ENCODE measurements at regions not wholly inside any gene's neighbourhood (a gene's known extent, or its start where the extent isn't known, plus 50 kb on each side); places are given as distances from the start of the nearest gene placed in this dataset.
"Not testable (repeated sequence)": the region's sequence is repeated elsewhere in the genome, so short reads cannot be mapped to it uniquely, and the experiment has no call there.

- peak; percentile 86 for DNase-seq (ENCODE audit: low read depth)
- in situ Hi-C loops (cut with HindIII; ENCODE audit: low sequenced_read_pairs) = no loop called here
- TF ChIP-seq CTCF (IDR thresholded peaks at IDR 0.05; ENCODE audit: low read depth, low read length, missing control alignments) = peak; percentile 5
- H3K4me3 ChIP-seq (ENCODE audit: low read depth, low read length) = no peak overlapping the region
Observed at GRCh38 chr6:112877134-112878100, 530.3 kb downstream of the RFPL4B start.

GRCh38 chr6:112879920-112880413, 532.8 kb downstream of the RFPL4B start:
- in situ Hi-C loops (cut with HindIII; ENCODE audit: low sequenced_read_pairs) = no loop called here
- peak; percentile 8 for DNase-seq (ENCODE audit: low read depth)
- peak overlapping the region; percentile 33 for H3K4me3 ChIP-seq (ENCODE audit: low read depth, low read length)
- TF ChIP-seq CTCF (IDR thresholded peaks at IDR 0.05; ENCODE audit: low read depth, low read length, missing control alignments) = peak; percentile 45

GRCh38 chr6:112881027-112881426, 533.9 kb downstream of the RFPL4B start:
- peak; percentile 34 for DNase-seq (ENCODE audit: low read depth)
- in situ Hi-C loops (cut with HindIII; ENCODE audit: low sequenced_read_pairs) = no loop called here
- H3K4me3 ChIP-seq (ENCODE audit: low read depth, low read length) = peak overlapping the region; percentile 9

GRCh38 chr6:112881828-112882780, 535.0 kb downstream of the RFPL4B start:
- no peak overlapping the region for H3K4me3 ChIP-seq (ENCODE audit: low read depth, low read length)
- DNase-seq (ENCODE audit: low read depth) = no peak
- no peak for TF ChIP-seq CTCF (IDR thresholded peaks at IDR 0.05; ENCODE audit: low read depth, low read length, missing control alignments)
- in situ Hi-C loops (cut with HindIII; ENCODE audit: low sequenced_read_pairs) = no loop called here

More at GRCh38 chr6:112881027-112881426, 533.9 kb downstream of the RFPL4B start:
- TF ChIP-seq CTCF (IDR thresholded peaks at IDR 0.05; ENCODE audit: low read depth, low read length, missing control alignments) = no peak

GRCh38 chr6:112883095-112883494, 536.0 kb downstream of the RFPL4B start:
- in situ Hi-C loops (cut with HindIII; ENCODE audit: low sequenced_read_pairs) = no loop called here
- TF ChIP-seq CTCF (IDR thresholded peaks at IDR 0.05; ENCODE audit: low read depth, low read length, missing control alignments) = no peak
- no peak overlapping the region for H3K4me3 ChIP-seq (ENCODE audit: low read depth, low read length)
- DNase-seq (ENCODE audit: low read depth) = no peak

- H3K4me3 ChIP-seq (ENCODE audit: low read depth, low read length) = no peak overlapping the region
- in situ Hi-C loops (cut with HindIII; ENCODE audit: low sequenced_read_pairs) = no loop called here
- TF ChIP-seq CTCF (IDR thresholded peaks at IDR 0.05; ENCODE audit: low read depth, low read length, missing control alignments) = no peak
Observed at GRCh38 chr6:112886415-112886814, 539.3 kb downstream of the RFPL4B start.

GRCh38 chr6:112887424-112887823, 540.3 kb downstream of the RFPL4B start:
- DNase-seq (ENCODE audit: low read depth); in situ Hi-C loops (cut with HindIII; ENCODE audit: low sequenced_read_pairs); H3K4me3 ChIP-seq (ENCODE audit: low read depth, low read length): not testable (repeated sequence)

More at GRCh38 chr6:112886415-112886814, 539.3 kb downstream of the RFPL4B start:
- no peak for DNase-seq (ENCODE audit: low read depth)

Measured in astrocyte of the cerebellum (primary cell).